NCI-H2196 treated with DMSO at 0.1 percent for 48 hours (cell line): ENCODE measurements at regions not wholly inside any gene's neighbourhood (a gene's known extent, or its start where the extent isn't known, plus 50 kb on each side); places are given as distances from the start of the nearest gene placed in this dataset.

Experiments used
- DNase-seq: peaks from one replicate; lab custom pipeline; 2025; ENCODE audit not compliant: unreplicated experiment; lab: John Stamatoyannopoulos, UW

DNA sequence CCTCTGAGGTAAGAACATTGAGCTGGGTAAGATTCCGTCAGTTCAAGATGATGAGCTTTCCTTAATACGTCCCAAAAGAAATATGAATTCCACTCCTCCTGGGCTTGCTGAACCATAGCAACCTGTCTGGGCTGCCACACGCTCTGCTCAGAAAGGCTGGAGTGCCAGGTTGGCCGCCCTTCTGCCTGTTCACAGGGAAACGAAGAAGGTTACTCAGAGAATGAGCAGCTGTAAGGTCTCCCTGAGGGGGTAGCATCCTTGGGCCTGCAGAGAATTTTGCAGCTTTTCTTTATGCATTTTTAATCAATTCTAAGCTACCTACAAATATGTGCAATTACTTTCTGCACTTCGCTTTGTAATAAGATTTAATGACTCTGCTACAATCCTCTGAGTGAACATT, 130.7 kb upstream of the BACE2 start:
- DNase-seq: no peak

DNA sequence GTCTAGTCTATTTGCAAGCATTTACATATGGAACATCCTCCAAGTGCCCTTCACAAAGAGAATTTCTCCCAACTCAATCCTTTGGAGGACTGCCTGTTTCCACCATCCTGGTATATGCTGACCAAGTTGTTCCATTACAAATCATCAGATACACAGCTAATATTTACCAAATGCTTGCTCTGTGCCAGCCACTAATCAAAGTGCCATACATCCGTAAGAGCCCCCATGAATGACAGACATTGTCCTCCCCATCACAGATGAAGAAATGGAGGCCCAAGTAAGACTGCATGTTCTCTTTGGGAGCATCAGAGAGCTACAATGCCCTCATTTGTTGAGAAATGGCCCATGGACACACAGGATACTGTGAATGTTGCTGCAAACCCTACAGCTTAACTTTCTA, 130.0 kb upstream of the BACE2 start:
- DNase-seq: no peak

DNA sequence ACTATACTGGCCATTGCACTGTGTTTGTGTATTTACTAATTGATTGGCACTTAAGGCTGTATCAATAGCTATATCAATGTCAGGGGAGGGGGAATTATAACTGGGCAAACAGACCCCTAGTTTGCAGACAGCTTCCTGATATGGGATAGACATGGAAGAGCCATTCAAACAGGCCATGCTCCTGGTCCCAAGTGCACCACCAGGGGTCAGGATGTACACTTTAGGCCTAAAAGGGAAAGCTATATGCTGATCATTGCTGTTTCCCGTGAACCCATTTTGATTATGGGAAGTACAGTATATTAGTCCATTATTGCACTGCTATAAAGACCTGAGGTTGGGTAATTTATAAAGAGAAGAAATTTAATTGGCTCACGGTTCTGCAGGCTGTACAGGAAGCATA, 124.9 kb upstream of the BACE2 start:
- no peak for DNase-seq

DNA sequence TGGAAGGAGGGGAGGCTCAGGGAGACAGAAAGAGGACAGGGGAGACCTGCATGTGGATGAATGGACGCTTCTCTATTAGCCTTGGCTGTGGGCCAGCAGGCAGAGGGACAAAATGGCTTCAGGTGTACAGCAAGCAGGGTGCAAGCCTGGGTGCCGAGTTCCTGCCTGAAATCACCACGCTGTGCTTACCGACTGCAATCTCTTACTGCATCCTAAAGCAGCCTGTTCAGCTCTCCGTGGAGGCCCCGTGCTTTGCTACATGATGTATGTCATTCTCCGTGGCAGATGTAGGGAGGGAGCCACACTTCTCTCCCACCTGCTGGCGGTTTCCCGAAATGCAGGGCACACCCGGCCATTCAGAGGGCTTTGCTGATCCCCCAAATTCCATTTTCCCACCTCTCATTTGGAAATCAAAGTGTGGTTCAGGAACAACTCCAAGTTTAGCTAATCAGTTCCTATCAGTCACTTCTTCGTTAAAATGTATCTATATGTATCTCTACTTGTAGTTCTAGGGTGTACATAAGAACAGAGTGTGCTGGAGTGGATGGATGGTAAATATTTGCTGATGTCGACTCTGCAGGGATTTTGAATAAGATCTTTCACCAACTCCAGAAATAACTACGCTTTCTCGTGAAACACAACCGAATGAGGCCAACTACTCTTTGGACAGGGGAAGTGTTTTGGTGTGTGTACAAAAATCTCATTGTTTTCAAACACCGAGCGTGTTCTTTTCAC, 122.3 kb upstream of the BACE2 start:
- peak; percentile 32 for DNase-seq

DNA sequence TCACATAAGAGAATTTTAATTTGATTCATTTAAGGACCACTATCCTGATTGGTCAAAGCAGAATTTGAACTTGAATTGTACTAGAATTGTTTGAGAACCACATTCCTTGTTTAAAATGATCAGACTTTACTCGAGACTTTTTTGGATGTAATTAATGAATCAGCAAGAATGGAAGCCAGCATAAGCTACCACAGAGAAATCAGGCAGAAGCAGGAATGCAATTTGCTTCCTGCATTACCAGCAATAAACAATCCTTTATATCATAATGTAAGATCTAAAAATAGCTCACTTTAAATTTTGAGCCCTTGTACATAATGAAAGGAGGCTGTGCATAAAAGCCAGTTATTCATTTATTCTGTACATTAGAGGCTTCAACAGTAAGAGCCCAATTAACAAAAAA, 119.8 kb upstream of the BACE2 start:
- no peak for DNase-seq

DNA sequence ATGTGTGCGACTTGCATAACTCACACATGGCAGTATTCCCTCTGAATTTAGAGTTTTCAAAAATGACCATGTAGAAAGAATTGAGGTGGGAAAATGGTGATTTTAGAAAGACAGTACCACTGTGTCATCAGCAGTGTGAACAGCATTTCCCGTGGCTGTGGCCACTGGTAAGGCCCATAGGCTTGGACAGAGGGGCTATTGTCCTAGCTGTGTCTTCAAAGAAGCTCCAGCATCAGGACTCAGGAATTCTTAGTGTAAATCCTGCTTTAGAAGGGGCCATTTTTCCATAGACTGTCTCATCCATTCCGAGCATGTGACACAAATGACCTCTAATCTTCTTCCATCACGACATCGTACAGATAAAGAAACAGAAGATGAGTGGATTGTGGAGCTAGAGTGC, 119.3 kb upstream of the BACE2 start:
- DNase-seq: no peak

DNA sequence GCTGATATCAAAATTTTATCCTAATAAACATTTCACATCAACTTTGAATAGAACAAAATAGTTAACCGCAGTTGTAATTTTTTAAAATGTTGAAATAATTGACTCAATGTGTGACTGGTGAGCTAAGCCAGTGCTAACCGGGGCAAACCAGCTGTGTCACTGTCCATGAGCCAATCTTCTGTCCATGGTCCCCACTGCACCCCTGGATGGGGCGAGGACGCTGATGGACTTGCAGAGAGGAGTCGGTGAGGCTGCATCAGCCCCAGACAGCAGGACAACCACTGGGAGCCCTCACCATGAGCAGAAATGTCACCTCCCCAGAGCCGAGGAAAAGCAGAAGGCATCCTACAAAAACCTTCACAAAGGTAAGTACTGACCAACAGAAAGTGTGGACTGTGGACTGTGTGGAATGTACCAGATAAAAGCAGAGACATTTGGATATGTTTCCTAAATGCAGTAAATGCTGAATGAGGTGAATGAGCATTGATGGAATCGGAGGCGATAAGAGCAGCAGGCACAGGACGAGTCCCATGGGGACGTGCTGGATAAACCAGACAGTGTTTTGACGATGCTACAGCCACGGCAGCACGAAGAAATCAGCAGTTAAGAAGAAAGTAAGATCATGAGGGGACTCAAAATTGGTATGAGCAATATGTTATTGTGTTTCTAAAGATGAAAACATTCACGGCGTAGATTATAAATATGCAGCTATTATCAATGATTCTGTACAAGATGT, 115.0 kb upstream of the BACE2 start:
- no peak for DNase-seq

DNA sequence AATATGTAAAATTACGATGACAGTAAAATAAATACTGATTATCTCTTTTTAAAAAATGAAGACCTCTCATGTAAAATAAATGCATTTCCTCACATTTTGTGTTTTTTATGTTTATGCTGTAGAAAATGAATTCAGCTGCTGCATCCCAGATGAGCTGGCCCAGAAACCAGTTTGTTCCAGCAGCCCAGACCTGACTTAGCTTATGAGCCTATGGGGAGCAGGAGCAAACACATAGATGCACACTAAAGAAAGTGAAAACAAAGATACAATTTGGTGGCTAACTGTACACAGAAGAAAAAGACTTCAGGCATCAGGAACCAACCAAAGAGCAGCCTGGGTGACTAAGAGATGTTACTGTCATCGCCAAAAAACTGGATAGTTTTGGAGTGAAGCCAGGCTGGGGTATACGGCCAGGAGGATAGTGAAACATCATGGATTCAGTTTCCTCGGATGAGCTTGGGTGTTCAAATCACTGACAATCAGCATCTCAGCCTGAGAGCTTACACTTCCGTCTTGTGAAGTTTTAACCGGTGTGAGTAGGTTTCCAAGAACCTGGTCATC, 113.9 kb upstream of the BACE2 start:
- no peak for DNase-seq

DNA sequence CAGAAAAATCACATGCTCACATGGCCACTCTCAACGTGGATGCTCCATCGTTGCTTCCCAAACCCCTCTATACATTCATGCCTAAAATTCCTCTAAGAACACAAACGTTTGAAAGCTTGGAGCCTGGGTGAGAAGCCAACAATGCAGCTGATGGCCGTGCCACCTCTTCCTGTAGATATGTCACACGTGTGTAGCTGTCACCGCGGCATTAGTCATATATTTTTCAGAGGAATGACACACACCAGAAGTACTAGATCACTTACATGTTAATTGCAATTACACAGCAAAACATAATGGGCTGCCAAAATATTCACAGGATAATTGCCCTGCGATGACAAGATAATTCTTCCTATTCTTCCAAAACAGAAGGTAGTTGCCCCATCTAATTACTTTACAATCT, 112.7 kb upstream of the BACE2 start:
- DNase-seq: no peak

DNA sequence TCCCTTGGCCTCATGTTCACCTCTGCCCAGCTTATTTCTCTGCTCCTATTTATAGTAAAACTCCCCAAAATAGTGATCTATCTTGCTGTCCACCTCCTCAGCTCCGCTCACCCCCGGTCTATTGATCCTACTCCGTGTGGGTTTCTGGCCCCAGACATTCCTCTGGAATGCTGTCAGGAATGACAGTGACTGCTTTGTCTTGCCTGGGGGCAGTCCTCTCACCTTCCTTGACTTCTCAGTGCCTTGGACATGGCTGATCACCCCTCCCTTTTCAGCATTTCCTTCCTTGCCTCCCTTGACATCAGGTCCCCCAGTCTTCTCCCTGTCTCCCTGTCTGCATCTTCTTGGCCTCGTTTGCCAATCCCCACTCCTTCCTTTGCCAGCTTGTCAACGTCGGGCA, 108.1 kb upstream of the BACE2 start:
- no peak for DNase-seq

DNA sequence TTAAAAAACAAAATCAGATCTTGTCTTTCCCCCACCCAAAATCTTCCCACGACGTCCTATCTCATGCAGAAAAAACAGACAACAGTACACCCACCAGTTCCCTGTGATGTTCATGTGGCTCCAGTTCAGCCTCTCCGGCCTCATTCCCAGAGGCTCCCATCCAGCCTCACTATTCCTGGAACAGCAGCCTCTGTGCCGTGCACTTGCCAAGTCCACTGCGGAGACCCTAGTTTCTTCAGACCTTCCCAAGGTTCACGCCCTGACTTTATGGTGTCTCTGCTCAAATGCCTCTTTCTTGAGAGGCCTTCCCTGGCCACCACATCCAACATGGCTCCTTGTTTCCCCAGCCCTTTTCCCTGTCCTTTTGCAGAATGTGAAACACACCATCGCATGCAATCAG, 106.3 kb upstream of the BACE2 start:
- DNase-seq: no peak

DNA sequence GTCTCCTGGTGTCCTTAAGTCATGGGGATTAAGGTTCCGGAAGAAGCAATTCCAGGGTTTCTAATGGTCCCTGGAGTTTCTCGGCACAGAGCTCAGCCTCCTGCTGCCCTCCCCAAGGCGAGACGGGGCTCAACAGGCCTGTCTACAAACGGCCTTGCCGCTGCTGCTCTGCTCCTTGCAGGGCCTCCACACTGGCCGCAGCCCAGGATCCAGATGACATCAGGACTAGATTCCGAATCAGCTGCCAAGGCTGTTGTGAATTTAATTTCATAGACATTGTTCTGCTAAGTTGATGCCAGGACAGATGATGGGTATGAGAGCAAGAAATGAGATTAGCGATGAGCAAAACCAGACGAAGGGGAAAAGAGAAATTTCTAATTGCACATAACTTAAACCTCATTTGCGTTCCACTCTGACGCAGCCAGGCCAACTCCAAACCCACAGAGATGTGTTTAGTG, 103.6 kb upstream of the BACE2 start:
- DNase-seq: no peak

DNA sequence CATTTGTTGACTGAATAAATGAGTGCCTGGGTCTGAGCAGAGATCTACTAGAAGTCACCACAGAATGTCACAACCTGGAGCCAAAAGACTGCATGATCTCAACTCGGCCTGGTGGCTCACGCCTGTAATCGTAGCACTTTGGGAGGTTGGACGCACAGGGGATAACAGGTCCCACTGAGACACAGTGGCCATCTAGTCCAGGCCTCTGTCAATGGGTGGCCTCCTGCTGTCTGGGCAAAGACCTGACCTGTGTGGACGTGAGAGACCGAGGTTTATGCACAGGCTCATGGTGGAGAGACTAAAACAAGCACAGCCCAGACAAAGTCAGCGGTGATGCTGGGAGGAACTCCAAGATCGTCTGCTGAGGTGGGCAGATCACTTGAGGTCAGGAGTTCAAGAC, 103.0 kb upstream of the BACE2 start:
- no peak for DNase-seq

DNA sequence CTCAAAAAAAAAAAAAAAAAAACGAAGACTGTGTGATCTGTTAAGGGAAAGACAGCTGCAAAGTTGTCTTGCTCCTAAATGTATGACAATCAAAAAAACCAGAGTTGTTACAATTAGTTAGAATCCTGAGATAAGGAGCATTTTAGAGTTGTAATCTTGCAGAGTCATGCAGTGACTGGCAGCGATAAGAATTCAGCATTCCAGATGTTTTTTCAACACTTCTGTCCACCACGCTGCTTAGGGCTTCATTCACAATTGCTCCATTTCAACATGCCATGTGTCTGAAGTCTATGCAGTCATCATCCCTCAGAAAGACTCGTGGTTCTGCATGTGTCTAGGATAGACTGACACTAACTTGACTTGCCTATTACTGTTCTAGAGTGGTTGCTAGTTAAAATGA, 102.4 kb upstream of the BACE2 start:
- DNase-seq: no peak

DNA sequence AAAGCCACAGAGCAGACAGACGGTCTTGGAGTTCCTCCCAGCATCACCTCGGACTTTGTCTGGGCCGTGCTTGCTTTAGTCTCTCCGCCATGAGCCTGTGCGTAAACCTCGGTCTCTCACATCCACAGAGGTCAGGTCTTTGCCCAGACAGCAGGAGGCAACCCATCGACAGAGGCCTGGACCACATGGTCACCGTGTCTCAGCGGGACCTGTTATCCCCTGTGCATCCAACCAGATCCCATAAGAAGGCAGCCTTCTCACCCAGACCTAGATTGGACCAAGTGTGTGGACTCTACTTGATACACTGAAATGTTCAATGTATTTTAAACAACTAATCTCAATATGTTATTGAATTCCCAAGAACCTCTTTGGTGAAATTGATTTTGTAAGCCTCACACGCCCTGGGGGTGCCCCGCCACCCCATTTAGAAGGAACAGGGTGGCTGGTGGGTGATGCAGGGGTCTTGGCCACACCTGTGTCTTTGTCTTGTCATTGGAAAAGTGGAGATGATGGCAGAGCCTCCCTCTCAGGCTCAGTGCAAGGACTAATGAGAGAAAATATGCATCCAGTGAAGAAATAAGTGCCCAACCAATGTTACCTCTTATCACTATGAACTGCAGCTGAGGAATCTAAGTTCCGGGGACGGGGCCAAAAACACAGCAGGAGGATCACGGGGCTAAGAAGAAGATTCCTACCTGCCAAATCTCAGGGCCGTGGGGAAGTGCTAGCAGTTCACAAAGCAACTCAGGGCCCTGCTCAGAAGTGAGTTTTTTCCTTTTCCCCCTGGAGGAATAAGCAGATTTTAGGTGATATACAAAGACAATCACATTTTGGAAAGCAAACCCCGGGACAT, 101.6 kb upstream of the BACE2 start:
- no peak for DNase-seq

DNA sequence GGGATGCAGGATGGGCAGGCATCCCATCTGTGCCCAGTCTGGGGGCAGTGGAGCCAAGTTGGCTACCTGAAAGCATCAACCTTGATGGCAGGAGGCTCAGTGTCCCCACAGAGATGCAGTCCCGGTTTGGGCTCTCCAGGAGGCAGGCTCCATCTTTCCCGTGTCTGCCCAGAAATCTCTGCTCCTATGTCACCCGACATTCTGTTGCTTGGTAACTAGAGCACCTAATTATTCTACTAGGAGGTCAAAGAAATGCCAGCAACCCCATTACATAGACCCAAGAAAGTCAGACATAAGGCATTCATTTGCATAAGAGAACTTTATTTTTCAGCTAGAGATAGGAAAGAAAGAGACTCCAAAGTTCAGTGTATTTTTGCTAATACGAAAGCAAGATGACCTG, 100.3 kb upstream of the BACE2 start:
- DNase-seq: no peak

DNA sequence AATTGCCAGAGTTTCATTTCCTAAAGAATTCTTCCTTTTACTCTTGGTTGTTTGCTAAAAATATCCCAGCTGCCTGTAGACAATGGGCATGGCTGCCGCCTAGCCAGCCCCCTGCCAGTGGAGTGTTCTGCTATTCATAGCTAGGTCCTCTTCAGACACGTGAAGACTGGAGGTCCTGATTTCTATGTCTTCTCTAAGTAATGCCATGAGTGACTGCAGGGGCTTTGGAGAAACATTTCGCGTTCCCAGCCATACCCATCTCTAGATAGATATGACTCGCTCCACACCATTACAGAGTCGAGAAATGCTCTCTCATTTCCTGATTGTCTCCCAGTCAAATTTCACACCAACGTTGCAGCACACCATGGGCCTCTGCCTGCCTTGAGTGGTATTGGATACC, 99.5 kb upstream of the BACE2 start:
- no peak for DNase-seq

DNA sequence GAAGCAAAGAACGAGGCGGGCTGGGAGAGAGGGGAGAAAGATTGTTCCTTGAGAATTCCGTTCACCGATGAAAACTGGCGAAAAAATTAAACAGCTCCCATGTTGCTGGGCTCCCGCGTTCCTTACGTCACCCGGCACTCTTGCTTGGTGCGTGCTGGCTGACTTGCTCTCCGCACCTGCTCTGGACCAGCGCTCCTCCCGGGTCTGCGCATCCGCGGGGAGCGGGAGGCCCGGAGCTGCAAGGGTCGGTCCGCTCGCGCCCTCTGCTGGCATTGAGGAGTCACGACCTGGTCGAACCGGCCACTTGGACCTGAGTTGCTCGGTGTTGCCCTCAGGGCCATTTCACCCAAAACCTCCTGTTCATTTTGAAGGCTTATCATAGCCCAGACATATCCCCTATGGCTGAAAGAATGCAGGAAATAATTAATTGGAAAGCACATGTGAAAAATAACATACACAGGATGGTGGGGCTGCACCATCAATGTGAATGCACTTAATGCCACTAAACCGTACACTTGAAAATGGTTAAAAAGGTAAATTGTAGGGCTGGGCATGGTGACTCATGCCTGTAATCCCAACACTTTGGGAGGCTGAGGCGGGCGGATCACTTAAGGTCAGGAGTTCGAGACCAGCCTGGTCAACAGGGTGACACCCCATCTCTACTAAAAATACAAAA, 98.9 kb upstream of the BACE2 start:
- peak; percentile 85 for DNase-seq

DNA sequence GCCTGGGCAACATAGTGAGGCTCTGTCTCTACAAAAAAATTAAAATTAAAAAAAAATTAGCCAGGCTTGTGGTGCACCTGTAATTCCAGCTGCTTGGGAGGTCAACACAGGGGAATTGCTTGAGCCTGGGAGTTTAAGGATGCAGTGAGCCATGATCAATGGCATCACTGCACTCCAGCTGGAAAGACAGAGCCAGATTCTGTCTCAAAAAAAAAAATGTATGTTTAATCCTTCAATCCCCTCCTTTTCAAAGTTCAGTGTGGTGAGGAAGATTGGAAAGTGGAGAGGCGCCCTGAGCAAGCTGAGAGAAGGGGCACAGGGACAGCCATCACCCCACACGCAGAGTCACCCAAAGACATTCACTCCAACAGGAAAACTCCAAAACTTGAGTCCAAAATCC, 97.7 kb upstream of the BACE2 start:
- no peak for DNase-seq

DNA sequence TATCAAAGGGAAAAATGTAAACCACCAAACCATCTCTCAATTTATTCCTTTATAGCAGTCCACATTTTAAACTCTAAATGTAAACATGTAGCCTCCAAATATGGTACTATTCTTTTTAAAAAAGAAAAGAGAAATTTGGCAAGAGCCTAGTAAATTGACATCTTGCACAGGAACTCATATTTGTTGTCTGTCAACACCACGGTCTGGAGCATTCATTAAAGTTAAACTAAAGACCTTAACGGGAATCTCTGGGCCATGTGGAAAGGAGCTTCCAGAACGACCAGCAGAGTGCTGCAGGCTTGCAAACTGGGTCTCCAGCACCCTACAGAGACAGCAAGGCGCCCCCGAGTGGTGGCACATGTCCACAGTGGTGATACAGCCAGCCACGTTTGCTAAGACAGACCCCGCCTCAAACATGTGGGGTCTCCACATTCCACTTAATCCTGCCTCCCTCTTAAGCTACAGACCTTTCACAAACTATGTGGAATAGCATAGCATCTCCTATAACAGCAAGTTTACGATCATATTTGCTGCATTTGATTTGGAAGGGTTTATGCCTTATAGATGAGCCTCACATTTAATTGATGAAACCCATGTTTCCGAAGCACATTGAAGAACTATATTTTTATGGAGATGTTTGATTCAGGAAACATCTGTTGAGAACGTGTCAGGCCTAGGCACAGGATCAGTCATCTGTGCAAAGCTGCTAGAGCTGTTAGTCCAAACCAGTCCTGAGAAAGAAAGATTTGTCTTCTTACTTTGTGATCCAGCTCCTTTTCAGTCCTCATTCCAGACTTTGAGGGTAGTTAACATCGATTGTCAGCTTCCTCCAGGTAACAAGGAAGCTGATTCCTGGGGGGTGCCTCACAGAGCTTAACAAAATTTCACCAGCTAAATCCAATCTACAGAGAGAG, 96.4 kb upstream of the BACE2 start:
- no peak for DNase-seq
